Ecto neural progenitor cell (in vitro differentiated cells): ENCODE measurements at regions not wholly inside any gene's neighbourhood (a gene's known extent, or its start where the extent isn't known, plus 50 kb on each side); places are given as distances from the start of the nearest gene placed in this dataset.

Source experiments
- DNase-seq: peaks from one replicate; pipeline ENCODE4 v3.0.0-alpha.2; 2018; ENCODE audit warnings: low spot score

GRCh38 chr13:63093907-63094469, 1678.3 kb upstream of the PCDH20 start:
- DNase-seq: no peak

GRCh38 chr13:63092456-63092855, 1676.8 kb upstream of the PCDH20 start:
- no peak for DNase-seq

- DNase-seq: no peak
These were observed 1674.9 kb upstream of the PCDH20 start for GRCh38 chr13:63090524-63090923.

GRCh38 chr13:63088226-63088625, 1672.6 kb upstream of the PCDH20 start:
- DNase-seq: no peak

GRCh38 chr13:63086286-63086685, 1670.6 kb upstream of the PCDH20 start:
- no peak for DNase-seq

- no peak for DNase-seq
These were observed 1670.2 kb upstream of the PCDH20 start for GRCh38 chr13:63085851-63086250.

GRCh38 chr13:63081400-63082014, 1665.9 kb upstream of the PCDH20 start:
- DNase-seq: no peak

- DNase-seq: no peak
These were observed 1659.5 kb upstream of the PCDH20 start for GRCh38 chr13:63075126-63075525.

- no peak for DNase-seq
These were observed 1634.6 kb upstream of the PCDH20 start for GRCh38 chr13:63050287-63050686.

GRCh38 chr13:63048653-63049052, 1633.0 kb upstream of the PCDH20 start:
- DNase-seq: no peak

GRCh38 chr13:63044589-63045313, 1629.1 kb upstream of the PCDH20 start:
- no peak for DNase-seq

- no peak for DNase-seq
These were observed 1627.0 kb upstream of the PCDH20 start for GRCh38 chr13:63042686-63043085.

- DNase-seq: no peak
These were observed 1626.2 kb upstream of the PCDH20 start for GRCh38 chr13:63041640-63042414.

- no peak for DNase-seq
These were observed 1610.7 kb upstream of the PCDH20 start for GRCh38 chr13:63026285-63026797.

- no peak for DNase-seq
These were observed 1610.1 kb upstream of the PCDH20 start for GRCh38 chr13:63025741-63026140.

GRCh38 chr13:63024458-63024857, 1608.8 kb upstream of the PCDH20 start:
- no peak for DNase-seq

GRCh38 chr13:63011996-63012395, 1596.3 kb upstream of the PCDH20 start:
- DNase-seq: no peak

- no peak for DNase-seq
These were observed 1594.5 kb upstream of the PCDH20 start for GRCh38 chr13:63010072-63010658.

- DNase-seq: no peak
These were observed 1590.0 kb upstream of the PCDH20 start for GRCh38 chr13:63005625-63006024.

GRCh38 chr13:62997696-62998095, 1582.0 kb upstream of the PCDH20 start:
- DNase-seq: no peak

- DNase-seq: no peak
These were observed 1581.5 kb upstream of the PCDH20 start for GRCh38 chr13:62997038-62997599.

GRCh38 chr13:62973804-62974203, 1558.2 kb upstream of the PCDH20 start:
- no peak for DNase-seq
